Omental fat pad (tissue), 3 donors: ENCODE measurements at regions not wholly inside any gene's neighbourhood (a gene's known extent, or its start where the extent isn't known, plus 50 kb on each side); places are given as distances from the start of the nearest gene placed in this dataset.

Source experiments
- ATAC-seq: fragments of 150-250 bp; one replicate; pipeline ENCODE4 v1.9.1; 2016; ENCODE audit warnings: mild to moderate bottlenecking, moderate library complexity; ENCODE audit not compliant: low FRiP score
- DNase-seq: peaks from one replicate; pipeline ENCODE4 v3.0.0-alpha.2; 2019; ENCODE audit warnings: low spot score
- CTCF ChIP-seq, 3 donors: fragments of 450-650 bp; IDR thresholded peaks; one replicate each; pipeline ENCODE4 v1.5.1; 2016 to 2017; ENCODE audit warnings: antibody characterized with exemption in 3 of 3, mild to moderate bottlenecking in 3 of 3, moderate library complexity in 2 of 3

GRCh38 chr16:35523991-35524390, 2064.6 kb downstream of the TP53TG3F start:
- DNase-seq = no peak
- no peak for ATAC-seq
- no peak for TF ChIP-seq CTCF (IDR thresholded peaks at IDR 0.05)

- ATAC-seq (no peak), DNase-seq (no peak)
- no peak for TF ChIP-seq CTCF (IDR thresholded peaks at IDR 0.05)
These were observed 2066.7 kb downstream of the TP53TG3F start for GRCh38 chr16:35525979-35526590.

- DNase-seq (no peak), ATAC-seq (no peak)
- no peak for TF ChIP-seq CTCF (IDR thresholded peaks at IDR 0.05)
These were observed 2073.2 kb downstream of the TP53TG3F start for GRCh38 chr16:35532576-35532975.

- DNase-seq (no peak), ATAC-seq (no peak)
- TF ChIP-seq CTCF (IDR thresholded peaks at IDR 0.05) = no peak
These were observed 2074.3 kb downstream of the TP53TG3F start for GRCh38 chr16:35533683-35534082.

GRCh38 chr16:35543486-35543885, 2084.1 kb downstream of the TP53TG3F start:
- no peak for TF ChIP-seq CTCF (IDR thresholded peaks at IDR 0.05)
- DNase-seq = no peak
- no peak for ATAC-seq

GRCh38 chr16:35552763-35553162, 2093.4 kb downstream of the TP53TG3F start:
- no peak for TF ChIP-seq CTCF (IDR thresholded peaks at IDR 0.05)

GRCh38 chr16:35557731-35558130, 2098.3 kb downstream of the TP53TG3F start:
- TF ChIP-seq CTCF (IDR thresholded peaks at IDR 0.05) = no peak
- DNase-seq (no peak), ATAC-seq (no peak)

More at GRCh38 chr16:35552763-35553162, 2093.4 kb downstream of the TP53TG3F start:
- ATAC-seq (no peak), DNase-seq (no peak)
